ENCODE measurements at regions not wholly inside any gene's neighbourhood (a gene's known extent, or its start where the extent isn't known, plus 50 kb on each side); places are given as distances from the start of the nearest gene placed in this dataset.

- intact Hi-C loops (cut with DNase I) = no loop called here
- 85 to 88% (median 86%) methylated on average over 6 of the region's 6 CpGs for WGBS, 3 donors
- TF ChIP-seq POLR2A (IDR thresholded peaks at IDR 0.05) = no peak
- no peak for TF ChIP-seq CTCF (IDR thresholded peaks at IDR 0.05)
- TF ChIP-seq EP300 (IDR thresholded peaks at IDR 0.05) = no peak
- H3K27me3 ChIP-seq = no peaks in the 10 kb centered on the region
- H3K27ac ChIP-seq = no peak overlapping the region
- H3K9me3 ChIP-seq = no peaks in the 10 kb centered on the region
- no peaks in the 10 kb centered on the region for H3K4me1 ChIP-seq (ENCODE audit: insufficient read depth)
- H3K36me3 ChIP-seq = no peaks in the 10 kb centered on the region
- H3K4me3 ChIP-seq = no peak overlapping the region
- no peak for DNase-seq
These were observed 208.3 kb downstream of the TLE1 start for GRCh38 chr9:81480828-81481604.

GRCh38 chr9:81479573-81479972 lies 209.8 kb downstream of the TLE1 start:
- no peak for DNase-seq
- 88 to 96% (median 90%) methylated on average over 2 of the region's 2 CpGs for WGBS, 3 donors

GRCh38 chr9:81477669-81478068 lies 211.7 kb downstream of the TLE1 start:
- H3K36me3 ChIP-seq = no peaks in the 10 kb centered on the region
- no peaks in the 10 kb centered on the region for H3K4me1 ChIP-seq (ENCODE audit: insufficient read depth)
- intact Hi-C loops (cut with DNase I) = no loop called here
- no peaks in the 10 kb centered on the region for H3K27me3 ChIP-seq
- no peak overlapping the region for H3K4me3 ChIP-seq
- WGBS, 3 donors = 78 to 91% (median 81%) methylated on average over 2 of the region's 2 CpGs
- H3K9me3 ChIP-seq = no peaks in the 10 kb centered on the region
- no peak overlapping the region for H3K27ac ChIP-seq
- TF ChIP-seq CTCF (IDR thresholded peaks at IDR 0.05) (no peak), POLR2A (IDR thresholded peaks at IDR 0.05) (no peak), EP300 (IDR thresholded peaks at IDR 0.05) (no peak)
- DNase-seq = no peak

More at GRCh38 chr9:81479573-81479972, 209.8 kb downstream of the TLE1 start:
- Histone ChIP-seq H3K4me1 (ENCODE audit: insufficient read depth) (no peaks in the 10 kb centered on the region), H3K9me3 (no peaks in the 10 kb centered on the region), H3K27me3 (no peaks in the 10 kb centered on the region), H3K27ac (no peak overlapping the region), H3K36me3 (no peaks in the 10 kb centered on the region), H3K4me3 (no peak overlapping the region)
- TF ChIP-seq CTCF (IDR thresholded peaks at IDR 0.05) (no peak), POLR2A (IDR thresholded peaks at IDR 0.05) (no peak), EP300 (IDR thresholded peaks at IDR 0.05) (no peak)
- intact Hi-C loops (cut with DNase I) = no loop called here

GRCh38 chr9:81476813-81477490 lies 212.4 kb downstream of the TLE1 start:
- 66 to 86% (median 76%) methylated on average over 6 of the region's 6 CpGs for WGBS, 3 donors
- Histone ChIP-seq H3K4me3 (no peak overlapping the region), H3K27ac (no peak overlapping the region), H3K4me1 (ENCODE audit: insufficient read depth) (no peaks in the 10 kb centered on the region), H3K27me3 (no peaks in the 10 kb centered on the region), H3K9me3 (no peaks in the 10 kb centered on the region), H3K36me3 (no peaks in the 10 kb centered on the region)
- no peak for DNase-seq
- no peak for TF ChIP-seq POLR2A (IDR thresholded peaks at IDR 0.05)
- no peak for TF ChIP-seq CTCF (IDR thresholded peaks at IDR 0.05)
- TF ChIP-seq EP300 (IDR thresholded peaks at IDR 0.05) = no peak
- intact Hi-C loops (cut with DNase I) = no loop called here
